ENCODE measurements at regions not wholly inside any gene's neighbourhood (a gene's known extent, or its start where the extent isn't known, plus 50 kb on each side); places are given as distances from the start of the nearest gene placed in this dataset.
A peak's percentile ranks its signal among the peaks of the same experiment; 100 is the strongest.

DNA sequence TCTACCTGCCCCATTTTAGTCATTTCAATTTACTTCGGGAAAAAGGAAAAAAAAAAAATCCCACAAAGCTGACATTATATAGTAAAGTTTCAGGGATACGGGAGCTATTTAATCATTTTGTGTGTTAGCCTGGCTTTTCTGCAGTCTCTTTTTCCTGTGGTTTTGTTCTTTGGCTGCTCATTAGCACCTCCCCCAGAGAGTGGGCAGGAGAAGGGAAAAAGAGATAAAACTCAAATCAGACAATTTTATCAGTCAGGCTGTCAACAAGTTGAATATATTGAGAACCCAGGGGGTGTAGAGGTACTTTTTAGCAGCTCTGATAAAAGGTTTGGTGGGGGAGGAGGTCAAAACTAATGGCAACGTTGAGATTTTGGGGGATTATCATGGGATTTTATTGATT, 559.0 kb upstream of the PSMD7 start:
- no peak for DNase-seq

DNA sequence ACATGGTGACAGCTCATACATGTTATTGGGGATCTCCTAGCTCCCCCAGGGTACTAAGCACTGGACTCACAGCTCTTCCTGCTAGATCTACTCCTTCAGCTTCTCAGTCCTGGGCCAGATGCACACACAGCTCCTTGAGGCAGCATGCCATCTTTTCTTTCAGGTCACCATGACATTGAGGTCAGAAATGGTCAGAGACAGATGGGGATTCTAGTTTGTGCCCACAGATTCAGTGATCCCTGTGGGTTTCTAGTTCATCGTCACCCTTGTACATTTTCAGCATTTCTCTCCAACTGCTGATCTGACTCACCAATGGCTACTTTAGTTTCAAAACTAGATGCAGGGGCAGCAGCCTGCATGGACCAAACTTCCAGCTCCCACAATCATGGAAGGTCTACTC, 560.7 kb upstream of the PSMD7 start:
- no peak for DNase-seq

DNA sequence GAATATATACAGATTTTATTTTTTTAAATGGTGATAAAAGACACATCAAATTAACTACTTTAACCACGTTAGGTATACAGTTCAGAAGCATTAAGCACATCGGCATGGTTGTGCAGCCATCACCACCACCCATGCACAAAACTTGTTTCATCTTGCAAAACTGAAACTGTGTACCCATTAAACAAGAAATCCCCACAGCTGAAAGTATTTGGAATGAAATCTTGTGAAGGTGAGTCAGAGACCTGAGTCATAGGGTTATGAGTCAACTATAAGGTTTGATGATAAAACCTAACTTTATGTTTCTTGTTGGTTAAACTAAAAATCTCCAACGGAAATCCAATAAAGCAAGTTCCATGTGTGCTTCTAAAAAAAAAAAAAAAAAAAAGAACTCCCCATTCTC, 561.6 kb upstream of the PSMD7 start:
- DNase-seq = no peak

GRCh38 chr16:73732681-73733080, 563.9 kb upstream of the PSMD7 start:
- DNase-seq = no peak

DNA sequence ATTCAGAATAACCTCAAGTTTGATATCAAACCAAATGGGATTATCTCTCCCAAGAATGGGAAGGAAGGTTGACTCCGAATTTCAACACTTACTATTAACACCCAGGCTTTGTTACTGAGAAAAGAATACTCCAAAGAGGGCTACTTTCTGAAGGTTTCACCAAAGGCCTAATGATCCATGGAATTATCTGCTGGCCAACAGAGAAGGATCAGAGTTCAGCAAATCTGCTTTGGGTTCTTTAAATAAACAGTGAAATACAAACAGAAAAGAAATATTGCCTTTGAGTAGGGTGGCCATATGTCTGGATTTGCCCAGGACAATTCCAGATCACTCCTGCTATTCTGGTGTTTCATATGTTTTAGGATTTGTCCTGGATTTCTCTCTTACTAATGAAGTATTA, 564.5 kb upstream of the PSMD7 start:
- no peak for DNase-seq

- no peak for DNase-seq
Measured at GRCh38 chr16:73730481-73731090, 566.0 kb upstream of the PSMD7 start.

DNA sequence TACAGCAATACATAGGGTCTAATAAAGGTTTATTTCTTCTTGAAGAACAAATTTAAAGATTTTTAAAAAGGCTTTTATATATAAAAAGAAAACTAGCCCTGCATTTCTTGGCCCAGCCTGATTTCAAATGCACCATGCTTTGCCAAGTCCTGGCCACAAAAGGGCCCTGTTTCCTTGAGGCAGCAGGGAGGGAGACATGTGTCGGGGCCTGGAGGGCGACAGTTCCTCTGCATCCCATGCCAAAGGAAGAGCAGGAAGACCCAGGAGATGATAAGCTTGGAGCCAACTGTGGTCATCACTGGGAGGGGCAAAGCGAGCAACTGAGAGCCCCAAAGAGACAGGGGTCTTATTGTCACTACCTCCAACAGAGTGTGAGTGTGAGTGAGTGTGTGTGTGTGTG, 571.5 kb upstream of the PSMD7 start:
- no peak for DNase-seq

DNA sequence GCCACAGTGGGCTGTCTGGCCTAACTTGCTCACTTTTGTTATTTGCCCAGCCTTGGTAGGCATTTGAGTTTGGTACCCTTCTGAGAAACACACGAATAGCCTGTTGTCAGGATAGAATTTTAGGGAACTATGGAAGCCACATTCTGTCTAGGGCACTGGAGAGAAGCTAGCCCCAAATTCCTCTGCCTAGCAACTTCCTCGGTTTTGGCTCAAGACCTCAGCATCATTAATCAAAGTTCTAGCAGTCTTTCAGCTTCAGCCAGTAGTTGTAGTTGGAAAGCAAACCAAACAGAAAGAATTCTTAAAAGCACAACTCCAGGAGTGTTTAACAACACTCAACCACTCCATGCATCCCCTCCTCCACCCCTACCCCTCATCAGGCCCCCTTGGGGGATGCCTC, 572.1 kb upstream of the PSMD7 start:
- DNase-seq = no peak

GRCh38 chr16:73717266-73717974, 579.2 kb upstream of the PSMD7 start:
- peak; percentile 21 to 23 for DNase-seq

DNA sequence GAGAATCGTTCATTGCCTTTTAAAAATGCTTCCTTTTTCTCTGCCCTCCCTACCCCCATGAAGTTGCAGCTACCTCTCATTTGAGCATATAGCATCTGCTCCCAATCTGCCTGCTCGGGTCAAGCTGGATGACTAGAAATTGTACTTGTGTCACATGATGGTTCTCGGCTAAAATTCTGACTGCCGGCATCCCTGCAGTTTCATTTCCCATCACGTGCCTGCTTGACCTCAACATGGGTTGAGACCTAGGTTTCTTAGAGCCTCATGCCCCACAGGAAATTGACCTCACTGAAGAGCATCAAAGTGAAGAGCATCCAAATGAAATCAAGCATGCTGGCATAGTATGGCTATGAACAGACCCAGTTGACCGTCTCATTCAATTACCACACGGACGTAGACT, 581.6 kb upstream of the PSMD7 start:
- no peak for DNase-seq

GRCh38 chr16:73713778-73714495, 582.7 kb upstream of the PSMD7 start:
- no peak for DNase-seq

DNA sequence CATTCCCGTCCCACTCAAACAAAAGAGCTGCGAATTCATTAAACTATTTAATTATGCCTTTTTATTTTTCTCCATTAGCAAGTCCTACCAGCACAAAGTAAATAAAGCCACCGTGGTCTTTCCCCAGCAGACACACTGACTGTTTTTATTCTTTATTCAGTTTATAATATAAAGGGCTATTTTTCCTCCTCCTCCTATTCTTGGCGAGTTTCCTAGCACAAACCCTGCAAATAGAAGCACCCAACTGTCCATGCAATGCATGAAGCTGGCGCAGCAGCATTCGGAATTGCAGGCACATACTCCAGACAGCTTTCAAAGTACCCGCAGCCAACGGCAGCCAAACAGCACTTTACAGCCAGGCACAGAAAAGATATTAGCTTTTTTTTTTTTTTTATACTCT, 583.4 kb upstream of the PSMD7 start:
- no peak for DNase-seq

DNA sequence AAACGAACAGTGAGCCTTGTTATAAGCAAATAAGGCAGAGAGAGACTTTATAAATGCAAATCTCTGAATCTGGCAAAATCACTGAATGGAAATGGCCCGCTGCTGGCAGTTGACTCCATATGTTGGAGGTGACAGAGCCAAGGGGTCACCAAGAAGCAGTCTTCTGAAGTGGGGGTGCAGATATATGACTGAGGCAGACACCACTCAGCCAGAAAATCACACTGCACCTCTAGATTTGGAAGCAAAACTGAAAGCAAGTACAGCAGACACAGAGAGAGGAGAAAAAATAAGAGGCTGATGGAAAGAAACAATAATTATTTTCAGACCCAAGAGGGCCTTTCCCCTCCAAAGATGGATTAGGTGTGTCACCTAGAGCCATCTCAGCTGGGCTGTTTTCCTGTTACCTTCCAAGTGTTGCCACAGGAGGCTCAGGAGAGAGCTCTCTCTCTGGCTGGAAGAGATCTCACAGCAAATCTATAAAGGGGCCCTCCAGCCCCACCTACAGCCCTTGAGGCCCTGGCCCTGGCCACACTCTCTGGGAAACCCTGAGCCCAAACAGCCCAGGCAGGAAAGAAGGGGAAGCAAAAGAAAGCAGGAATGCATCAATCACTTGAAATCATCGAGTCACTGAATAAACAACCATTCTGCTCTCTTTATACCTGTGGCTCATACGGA, 585.1 kb upstream of the PSMD7 start:
- DNase-seq = no peak

GRCh38 chr16:73710526-73710925, 586.1 kb upstream of the PSMD7 start:
- no peak for DNase-seq

DNA sequence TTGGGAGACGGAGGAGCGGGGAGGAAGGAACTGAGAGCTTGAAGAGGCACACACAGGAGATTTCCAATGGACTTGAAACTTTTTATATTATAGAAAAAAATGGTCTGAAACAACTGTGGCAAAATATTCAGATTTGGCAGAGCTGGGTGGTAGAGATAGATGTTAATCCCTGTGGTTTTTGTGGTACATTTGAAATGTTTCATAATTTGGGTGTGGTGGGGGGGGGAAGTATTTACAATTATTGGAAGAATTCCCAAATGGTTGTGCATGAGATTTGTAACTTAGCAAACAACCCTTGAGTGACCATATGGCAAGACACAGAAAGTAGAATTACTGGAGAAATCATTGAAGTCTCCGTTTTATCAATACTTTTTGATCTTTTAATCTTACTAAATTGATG, 588.8 kb upstream of the PSMD7 start:
- DNase-seq = no peak

DNA sequence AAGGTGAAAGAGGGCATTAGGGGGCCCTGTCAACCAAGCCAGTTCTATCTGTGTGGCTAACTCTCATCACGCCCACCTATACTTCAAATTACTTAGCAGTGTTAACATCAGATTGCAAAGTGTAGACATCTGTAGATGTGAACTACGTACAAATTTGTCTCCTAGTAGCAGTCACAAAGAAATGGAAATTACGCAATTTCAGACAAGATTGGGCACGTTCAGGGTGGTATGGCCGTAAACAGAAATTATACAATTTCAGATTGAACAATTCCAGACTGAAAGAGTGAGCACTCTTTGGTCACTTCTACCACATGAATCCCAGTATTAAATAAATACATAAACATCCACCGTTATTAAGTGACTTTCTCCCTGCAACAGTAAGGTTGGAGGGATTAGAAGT, 592.7 kb upstream of the PSMD7 start:
- no peak for DNase-seq

DNA sequence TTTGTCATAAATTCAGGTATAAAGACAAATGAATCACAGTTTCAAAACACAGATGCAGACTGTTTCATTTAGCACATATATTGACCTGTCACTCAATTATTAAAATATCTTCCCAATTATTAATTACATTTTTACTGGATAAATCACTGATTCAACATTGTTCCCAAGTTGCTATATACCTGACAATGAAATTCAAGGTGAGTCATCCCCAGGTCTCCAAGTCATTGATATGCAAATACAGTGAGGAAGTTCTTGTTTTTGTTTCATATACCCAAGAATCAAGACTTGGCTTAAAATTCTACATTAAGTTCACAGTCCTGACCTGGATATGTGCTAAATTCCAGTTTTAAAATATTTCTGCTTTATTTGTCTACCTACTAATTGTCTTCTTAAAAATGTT, 599.3 kb upstream of the PSMD7 start:
- no peak for DNase-seq

DNA sequence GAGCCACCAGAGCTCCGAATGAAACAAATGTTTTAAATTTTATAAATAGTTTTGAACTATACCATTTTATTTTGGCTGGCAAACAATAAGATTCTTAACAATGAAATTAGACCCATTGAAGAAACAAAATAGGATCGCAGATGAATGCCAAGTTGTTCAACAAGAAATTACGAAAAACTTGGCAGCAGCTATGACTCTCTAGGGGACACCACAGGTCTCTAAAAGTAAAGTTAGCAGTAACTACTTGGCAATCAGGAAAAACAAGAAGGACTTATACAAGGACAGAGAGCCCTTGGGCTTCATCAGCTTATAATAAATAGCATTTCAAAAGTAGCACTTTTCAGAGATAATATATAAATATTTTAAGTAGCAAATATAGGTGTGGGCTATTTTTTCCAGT, 603.8 kb upstream of the PSMD7 start:
- DNase-seq = no peak

DNA sequence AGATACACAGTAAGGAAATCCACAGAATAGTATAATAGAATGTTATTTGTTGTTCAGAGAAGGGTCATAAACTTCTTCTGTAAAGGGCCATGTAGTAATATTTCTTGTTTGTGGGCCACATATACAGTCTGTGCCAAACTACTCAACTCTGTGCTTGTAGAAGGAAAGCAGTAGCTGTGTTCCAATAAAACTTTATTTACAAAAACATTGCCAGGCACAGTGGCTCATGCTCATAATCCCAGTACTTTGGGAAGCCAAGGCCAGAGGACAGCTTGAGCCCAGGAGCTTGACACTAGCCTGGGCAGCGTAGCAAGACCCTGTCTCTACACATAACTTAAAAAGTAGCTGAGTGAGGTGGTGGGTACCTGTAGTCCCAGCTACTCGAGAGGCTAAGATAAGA, 612.8 kb upstream of the PSMD7 start:
- no peak for DNase-seq

GRCh38 chr16:73672135-73672534, 624.2 kb upstream of the ZFHX3 start:
- no peak for DNase-seq

GRCh38 chr16:73670836-73671820, 623.2 kb upstream of the ZFHX3 start:
- DNase-seq = no peak

- no peak for DNase-seq
Measured at GRCh38 chr16:73669535-73670274, 621.8 kb upstream of the ZFHX3 start.

Data from NCI-H187 (cell line).